NCI-H1694 treated with DMSO at 0.1 percent for 48 hours (cell line): ENCODE measurements at regions not wholly inside any gene's neighbourhood (a gene's known extent, or its start where the extent isn't known, plus 50 kb on each side); places are given as distances from the start of the nearest gene placed in this dataset.
"Not testable (repeated sequence)": the region's sequence is repeated elsewhere in the genome, so short reads cannot be mapped to it uniquely, and the experiment has no call there.

Experiments
- DNase-seq: peaks from one replicate; lab custom pipeline; 2025; lab: John Stamatoyannopoulos, UW

- DNase-seq = no peak
Observed at GRCh38 chr4:60890743-60891142, 309.4 kb upstream of the ADGRL3 start.

- no peak for DNase-seq
Observed at GRCh38 chr4:60891947-60892346, 308.2 kb upstream of the ADGRL3 start.

GRCh38 chr4:60897415-60897814 is 302.7 kb upstream of the ADGRL3 start:
- no peak for DNase-seq

- DNase-seq = no peak
Observed at GRCh38 chr4:60905162-60905561, 295.0 kb upstream of the ADGRL3 start.

GRCh38 chr4:60911127-60911526 is 289.0 kb upstream of the ADGRL3 start:
- no peak for DNase-seq

GRCh38 chr4:60913002-60913401 is 287.1 kb upstream of the ADGRL3 start:
- DNase-seq = no peak

GRCh38 chr4:60913671-60914070 is 286.5 kb upstream of the ADGRL3 start:
- DNase-seq = no peak

GRCh38 chr4:60921735-60922134 is 278.4 kb upstream of the ADGRL3 start:
- DNase-seq = not testable (repeated sequence)

GRCh38 chr4:60923075-60923474 is 277.1 kb upstream of the ADGRL3 start:
- DNase-seq = no peak

GRCh38 chr4:60926624-60927023 is 273.5 kb upstream of the ADGRL3 start:
- no peak for DNase-seq

GRCh38 chr4:60930866-60931265 is 269.3 kb upstream of the ADGRL3 start:
- no peak for DNase-seq

GRCh38 chr4:60934566-60935295 is 265.4 kb upstream of the ADGRL3 start:
- DNase-seq = no peak

GRCh38 chr4:60938181-60938580 is 261.9 kb upstream of the ADGRL3 start:
- no peak for DNase-seq

- DNase-seq = no peak
Observed at GRCh38 chr4:60938621-60939020, 261.5 kb upstream of the ADGRL3 start.

GRCh38 chr4:60944060-60944459 is 256.1 kb upstream of the ADGRL3 start:
- no peak for DNase-seq

- no peak for DNase-seq
Observed at GRCh38 chr4:60945641-60946040, 254.5 kb upstream of the ADGRL3 start.

GRCh38 chr4:60948008-60948407 is 252.1 kb upstream of the ADGRL3 start:
- no peak for DNase-seq

- DNase-seq = no peak
Observed at GRCh38 chr4:60952921-60953320, 247.2 kb upstream of the ADGRL3 start.

- DNase-seq = no peak
Observed at GRCh38 chr4:60953826-60954225, 246.3 kb upstream of the ADGRL3 start.

GRCh38 chr4:60962286-60962685 is 237.8 kb upstream of the ADGRL3 start:
- no peak for DNase-seq

GRCh38 chr4:60981534-60981933 is 218.6 kb upstream of the ADGRL3 start:
- no peak for DNase-seq

- DNase-seq = no peak
Observed at GRCh38 chr4:60989141-60989540, 211.0 kb upstream of the ADGRL3 start.

- no peak for DNase-seq
Observed at GRCh38 chr4:60992037-60992436, 208.1 kb upstream of the ADGRL3 start.

- DNase-seq = no peak
Observed at GRCh38 chr4:61003301-61003700, 196.8 kb upstream of the ADGRL3 start.
